ENCODE measurements at regions not wholly inside any gene's neighbourhood (a gene's known extent, or its start where the extent isn't known, plus 50 kb on each side); places are given as distances from the start of the nearest gene placed in this dataset.
"Not testable (repeated sequence)": the region's sequence is repeated elsewhere in the genome, so short reads cannot be mapped to it uniquely, and the experiment has no call there.

GRCh38 chr2:32874931-32875330, 71.8 kb upstream of the LTBP1 start:
- Mint-ChIP-seq H3K27ac (no peak overlapping the region), H3K27me3 (peaks cover 2% of the 10 kb centered on the region), H3K4me1 (no peaks in the 10 kb centered on the region), H3K4me3 (no peak overlapping the region), H3K36me3 (no peaks in the 10 kb centered on the region), H3K9me3 (peaks cover 0 to 2% (median 0%) of the 10 kb centered on the region in 3 donors)

- Mint-ChIP-seq H3K4me1 (no peaks in the 10 kb centered on the region), H3K9me3 (no peaks in the 10 kb centered on the region), H3K27ac (peak overlapping the region in 1 of 3 donors; percentile 65), H3K36me3 (no peaks in the 10 kb centered on the region), H3K4me3 (no peak overlapping the region), H3K27me3 (peaks cover 2% of the 10 kb centered on the region)
Observed at GRCh38 chr2:32877587-32878510, 68.9 kb upstream of the LTBP1 start.

GRCh38 chr2:32879943-32880342, 66.8 kb upstream of the LTBP1 start:
- not testable (repeated sequence) for H3K4me1 Mint-ChIP-seq, H3K36me3 Mint-ChIP-seq, H3K9me3 Mint-ChIP-seq, H3K4me3 Mint-ChIP-seq, H3K27me3 Mint-ChIP-seq
- H3K27ac Mint-ChIP-seq: peak overlapping the region in 1 of 3 donors; percentile 47

- peaks cover 4% of the 10 kb centered on the region for H3K27me3 Mint-ChIP-seq
- H3K4me3 Mint-ChIP-seq: no peak overlapping the region
- no peak overlapping the region for H3K27ac Mint-ChIP-seq
- peaks cover 0 to 5% (median 5%) of the 10 kb centered on the region in 3 donors for H3K9me3 Mint-ChIP-seq
- no peaks in the 10 kb centered on the region for H3K36me3 Mint-ChIP-seq
- H3K4me1 Mint-ChIP-seq: no peaks in the 10 kb centered on the region
Observed at GRCh38 chr2:32882816-32883810, 63.6 kb upstream of the LTBP1 start.

GRCh38 chr2:32884346-32884745, 62.4 kb upstream of the LTBP1 start:
- peaks cover 0 to 8% (median 5%) of the 10 kb centered on the region in 3 donors for H3K9me3 Mint-ChIP-seq
- H3K36me3 Mint-ChIP-seq: no peaks in the 10 kb centered on the region
- no peak overlapping the region for H3K4me3 Mint-ChIP-seq
- no peak overlapping the region for H3K27ac Mint-ChIP-seq
- peaks cover 4% of the 10 kb centered on the region for H3K27me3 Mint-ChIP-seq
- H3K4me1 Mint-ChIP-seq: no peaks in the 10 kb centered on the region

GRCh38 chr2:32886397-32887055, 60.2 kb upstream of the LTBP1 start:
- not testable (repeated sequence) for H3K27ac Mint-ChIP-seq, H3K4me1 Mint-ChIP-seq, H3K36me3 Mint-ChIP-seq

GRCh38 chr2:32887125-32887524, 59.6 kb upstream of the LTBP1 start:
- Mint-ChIP-seq H3K4me1 (no peaks in the 10 kb centered on the region), H3K4me3 (no peak overlapping the region), H3K27me3 (peaks cover 6% of the 10 kb centered on the region), H3K36me3 (no peaks in the 10 kb centered on the region), H3K27ac (no peak overlapping the region), H3K9me3 (peaks cover 0 to 8% (median 5%) of the 10 kb centered on the region in 3 donors)

More at GRCh38 chr2:32886397-32887055, 60.2 kb upstream of the LTBP1 start:
- not testable (repeated sequence) for H3K27me3 Mint-ChIP-seq, H3K9me3 Mint-ChIP-seq, H3K4me3 Mint-ChIP-seq

- Mint-ChIP-seq H3K27ac (no peak overlapping the region), H3K36me3 (no peaks in the 10 kb centered on the region), H3K9me3 (peaks cover 3 to 8% (median 5%) of the 10 kb centered on the region in 3 donors), H3K4me1 (no peaks in the 10 kb centered on the region), H3K4me3 (no peak overlapping the region), H3K27me3 (peaks cover 6% of the 10 kb centered on the region)
Observed at GRCh38 chr2:32894119-32894728, 52.5 kb upstream of the LTBP1 start.

- Mint-ChIP-seq H3K27ac (no peak overlapping the region), H3K4me1 (no peaks in the 10 kb centered on the region)
Observed at GRCh38 chr2:32895424-32895823, 51.3 kb upstream of the LTBP1 start.

More at GRCh38 chr2:32895424-32895823, 51.3 kb upstream of the LTBP1 start:
- H3K4me3 Mint-ChIP-seq: no peak overlapping the region
- H3K27me3 Mint-ChIP-seq: peaks cover 6% of the 10 kb centered on the region
- no peaks in the 10 kb centered on the region for H3K36me3 Mint-ChIP-seq
- H3K9me3 Mint-ChIP-seq: peaks cover 3 to 8% (median 5%) of the 10 kb centered on the region in 3 donors
